B cell (primary cell): ENCODE measurements at regions not wholly inside any gene's neighbourhood (a gene's known extent, or its start where the extent isn't known, plus 50 kb on each side); places are given as distances from the start of the nearest gene placed in this dataset.

Source experiments
- ATAC-seq: fragments of 200-7000 bp; cut with Tn5 transposase; one replicate; pipeline ENCODE4 v1.10.0; 2021; ENCODE audit warnings: low read depth, mild to moderate bottlenecking, moderate number of reproducible peaks, moderate library complexity
- CTCF ChIA-PET: fragments of 350-600 bp; sonication (Branson Sonifier 250); formaldehyde crosslinking; loops from one replicate; lab custom pipeline; 2021; ENCODE audit warnings: antibody characterized with exemption, inconsistent platforms; lab: Charles Lee
- POLR2A ChIA-PET: fragments of 350-600 bp; sonication (Branson Sonifier 250); formaldehyde crosslinking; loops from one replicate; lab custom pipeline; 2021; ENCODE audit warnings: antibody characterized with exemption; lab: Charles Lee
- DNase-seq: peaks from one replicate; pipeline ENCODE4 v3.0.0; 2013
- H2AFZ ChIP-seq: 2 replicates; pipeline ENCODE4 v1.6.1; 2012; ENCODE audit warnings: mild to moderate bottlenecking, low read depth, low read length; ENCODE audit not compliant: insufficient read depth, poor library complexity, severe bottlenecking
- H3K27ac ChIP-seq, 2 donors: 1 replicate in 1 of 2; 2 replicates in 1 of 2; pipeline ENCODE4 v1.5.1; 2012 to 2013; ENCODE audit warnings: low read length in 2 of 2, mild to moderate bottlenecking in 2 of 2, moderate library complexity in 1 of 2
- H3K27me3 ChIP-seq, 4 experiments: fragments of 200-600 bp in 1 of 4; sonication (generic) in 1 of 4; replicated peaks in 1 of 4; 1 replicate in 2 of 4; 2 replicates in 2 of 4; pipeline versions ENCODE4 v1.6.1 to v1.7.0; 2013 to 2016; ENCODE audit warnings: low read length in 3 of 4, mild to moderate bottlenecking in 2 of 4, mixed read lengths in 1 of 4, moderate library complexity in 1 of 4; ENCODE audit not compliant: insufficient read depth in 4 of 4, control insufficient read depth in 3 of 4; ENCODE audit errors: control extremely low read depth in 1 of 4
- H3K36me3 ChIP-seq, 2 experiments: replicated peaks in 1 of 2; 1 replicate in 1 of 2; 2 replicates in 1 of 2; pipeline versions ENCODE4 v1.6.1 to v1.7.1; 2013; ENCODE audit warnings: low read length in 1 of 2; ENCODE audit not compliant: insufficient read depth in 2 of 2, control insufficient read depth in 1 of 2; ENCODE audit errors: control extremely low read depth in 1 of 2, extremely low read depth in 1 of 2
- H3K4me1 ChIP-seq, 2 donors: fragments of 200-600 bp in 1 of 2; sonication (generic) in 1 of 2; 1 replicate in 1 of 2; 2 replicates in 1 of 2; pipeline versions ENCODE4 v1.5.1 to v1.6.1; 2013 to 2017; ENCODE audit warnings: low read length in 2 of 2; ENCODE audit not compliant: control insufficient read depth in 2 of 2, insufficient read depth in 2 of 2
- H3K4me2 ChIP-seq: replicated peaks from 2 replicates; pipeline ENCODE3; 2012; ENCODE audit warnings: mild to moderate bottlenecking, low read depth, low read length; ENCODE audit not compliant: poor library complexity, severe bottlenecking
- H3K4me3 ChIP-seq, 5 experiments: fragments of 200-600 bp in 1 of 5; sonication (generic) in 1 of 5; 1 replicate in 3 of 5; 2 replicates in 2 of 5; pipeline versions ENCODE4 v1.5.1 to v1.7.0; 2011 to 2016; ENCODE audit warnings: low read length in 4 of 5, mild to moderate bottlenecking in 4 of 5, low read depth in 2 of 5, control low read depth in 1 of 5, moderate library complexity in 1 of 5; ENCODE audit not compliant: insufficient read depth in 1 of 5; ENCODE audit errors: control extremely low read depth in 1 of 5, extremely low read depth in 1 of 5
- H3K79me2 ChIP-seq: fragments of 200-600 bp; sonication (generic); one replicate; pipeline ENCODE4 v1.6.0; 2016; ENCODE audit warnings: low read length; ENCODE audit not compliant: control insufficient read depth, insufficient read depth
- H3K9ac ChIP-seq: fragments of 200-600 bp; sonication (generic); 2 replicates; pipeline ENCODE4 v1.6.1; 2017; ENCODE audit warnings: mild to moderate bottlenecking, low read length, moderate library complexity
- H3K9me3 ChIP-seq, 3 donors: one replicate each; pipeline versions ENCODE4 v1.6.1 to v1.7.1; 2013; ENCODE audit warnings: low read length in 2 of 3; ENCODE audit not compliant: control insufficient read depth in 2 of 3, insufficient read depth in 1 of 3; ENCODE audit errors: control extremely low read depth in 1 of 3
- H4K20me1 ChIP-seq: 2 replicates; pipeline ENCODE4 v1.6.0; 2012; ENCODE audit warnings: mild to moderate bottlenecking, low read length; ENCODE audit not compliant: insufficient read depth, control insufficient read depth, poor library complexity, severe bottlenecking
- H3K27ac Mint-ChIP-seq: one replicate; pipeline ENCODE4 v1.8.0; 2021; ENCODE audit warnings: mixed read lengths
- H3K27me3 Mint-ChIP-seq: one replicate; pipeline ENCODE4 v1.8.0; 2021; ENCODE audit warnings: mixed read lengths
- H3K4me1 Mint-ChIP-seq: one replicate; pipeline ENCODE4 v1.8.0; 2021; ENCODE audit warnings: mixed read lengths
- H3K4me3 Mint-ChIP-seq: one replicate; pipeline ENCODE4 v1.8.0; 2021; ENCODE audit warnings: mixed read lengths
- H3K9me3 Mint-ChIP-seq: one replicate; pipeline ENCODE4 v1.8.0; 2022; ENCODE audit warnings: mixed read lengths; ENCODE audit not compliant: insufficient read depth
- CTCF ChIP-seq: fragments of 200-600 bp; IDR thresholded peaks from one replicate; pipeline ENCODE4 v1.8.0; 2022; ENCODE audit warnings: antibody characterized with exemption, mild to moderate bottlenecking
- EZH2 ChIP-seq: IDR thresholded peaks from 2 replicates; pipeline ENCODE4 v1.6.1; 2012; ENCODE audit warnings: borderline replicate concordance, low read depth, mild to moderate bottlenecking, moderate library complexity, low read length; ENCODE audit not compliant: insufficient read depth, poor library complexity, severe bottlenecking
- WGBS: methylation state at CpG from one replicate; pipeline ENCODE4 v1.1.5; 2013; ENCODE audit warnings: missing lambda C conversion rate; ENCODE audit not compliant: insufficient coverage; 5-methylcytosine and 5-hydroxymethylcytosine counted together
- intact Hi-C: fragments of 100-400 bp; cut with micrococcal nuclease; formaldehyde crosslinking; loops from one replicate; pipeline ENCODE4 v1.10.0; 2022

GRCh38 chr9:135022191-135022870, 65.1 kb upstream of the OLFM1 start:
- H3K27ac Mint-ChIP-seq = no peak overlapping the region
- Histone ChIP-seq H3K9ac (no peak overlapping the region), H3K9me3 (no peaks in the 10 kb centered on the region), H3K4me2 (no peak overlapping the region), H3K27ac (no peak overlapping the region), H2AFZ (no peak overlapping the region), H3K4me1 (no peaks in the 10 kb centered on the region), H3K36me3 (no peaks in the 10 kb centered on the region), H3K4me3 (no peak overlapping the region), H4K20me1 (no peaks in the 10 kb centered on the region), H3K79me2 (no peaks in the 10 kb centered on the region), H3K27me3 (no peaks in the 10 kb centered on the region)
- 84% methylated on average over 18 of the region's 18 CpGs for WGBS
- no peaks in the 10 kb centered on the region for H3K4me1 Mint-ChIP-seq
- H3K9me3 Mint-ChIP-seq = no peaks in the 10 kb centered on the region
- POLR2A ChIA-PET = no interaction called here
- CTCF ChIA-PET = no interaction called here
- ATAC-seq (no peak), DNase-seq (no peak)
- peaks cover 21% of the 10 kb centered on the region for H3K27me3 Mint-ChIP-seq
- intact Hi-C loops = no loop called here
- H3K4me3 Mint-ChIP-seq = no peak overlapping the region
- TF ChIP-seq EZH2 = no peak
- no peak for TF ChIP-seq CTCF

GRCh38 chr9:135023088-135023785, 64.2 kb upstream of the OLFM1 start:
- 89% methylated on average over 8 of the region's 9 CpGs for WGBS
- CTCF ChIA-PET = no interaction called here

More at GRCh38 chr9:135023088-135023785, 64.2 kb upstream of the OLFM1 start:
- Histone ChIP-seq H3K9ac (no peak overlapping the region), H3K9me3 (no peaks in the 10 kb centered on the region), H3K79me2 (no peaks in the 10 kb centered on the region), H4K20me1 (no peaks in the 10 kb centered on the region), H3K27ac (no peak overlapping the region), H3K36me3 (no peaks in the 10 kb centered on the region), H3K4me3 (no peak overlapping the region), H2AFZ (no peak overlapping the region), H3K27me3 (no peaks in the 10 kb centered on the region), H3K4me1 (no peaks in the 10 kb centered on the region), H3K4me2 (no peak overlapping the region)
- no peak overlapping the region for H3K27ac Mint-ChIP-seq
- H3K4me3 Mint-ChIP-seq = no peak overlapping the region
- ATAC-seq (no peak), DNase-seq (no peak)
- no peaks in the 10 kb centered on the region for H3K4me1 Mint-ChIP-seq
- peaks cover 21% of the 10 kb centered on the region for H3K27me3 Mint-ChIP-seq
- intact Hi-C loops = no loop called here
- no peak for TF ChIP-seq CTCF
- TF ChIP-seq EZH2 = no peak
- no peaks in the 10 kb centered on the region for H3K9me3 Mint-ChIP-seq
- POLR2A ChIA-PET = no interaction called here
